ENCODE measurements at regions not wholly inside any gene's neighbourhood (a gene's known extent, or its start where the extent isn't known, plus 50 kb on each side); places are given as distances from the start of the nearest gene placed in this dataset.

DNA sequence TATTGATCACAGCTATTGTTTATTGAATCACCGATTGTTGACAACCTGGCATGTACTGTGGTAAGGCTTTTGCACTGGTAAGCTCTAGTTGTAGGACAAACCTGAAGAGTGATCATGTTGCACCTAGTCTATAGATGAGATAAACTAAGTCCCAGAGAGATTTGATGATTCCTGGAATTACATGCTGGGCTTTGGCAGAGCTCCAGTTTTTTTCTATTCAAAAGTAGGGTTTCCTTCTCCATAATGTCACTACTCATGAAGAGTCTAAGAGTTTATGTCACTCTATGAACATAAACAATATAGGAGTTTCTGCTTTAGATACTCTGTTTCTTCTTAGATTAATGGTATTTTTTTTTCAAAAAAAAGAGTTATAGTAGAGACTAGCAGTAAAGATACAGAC lies 72.0 kb downstream of the BMP4 start:
- Histone ChIP-seq H2AFZ (ENCODE audit: low read length) (no peak overlapping the region), H3K4me3 (replicated peaks in 1 of 4; ENCODE audit: control extremely low read depth in 1 of 4, insufficient read depth in 1 of 4, low read depth in 3 of 4, low read length in 4 of 4) (no peak overlapping the region), H3K27ac (ENCODE audit: insufficient read depth, low read length) (no peak overlapping the region), H3K4me1 (ENCODE audit: control insufficient read depth, extremely low read depth, insufficient read depth, low read length) (no peaks in the 10 kb centered on the region), H3K36me3 (ENCODE audit: control insufficient read depth, insufficient read depth, low read length) (no peaks in the 10 kb centered on the region), H3K27me3 (ENCODE audit: control insufficient read depth, insufficient read depth, low read length) (no peaks in the 10 kb centered on the region), H3K9ac (ENCODE audit: insufficient read depth, low read length) (no peak overlapping the region), H4K20me1 (ENCODE audit: control insufficient read depth, extremely low read depth, insufficient read depth, low read length) (no peaks in the 10 kb centered on the region), H3K9me3 (ENCODE audit: control insufficient read depth, insufficient read depth, low read depth, low read length) (no peaks in the 10 kb centered on the region), H3K4me2 (ENCODE audit: extremely low read depth, insufficient read depth, low read length) (no peak overlapping the region), H3K79me2 (ENCODE audit: control insufficient read depth, insufficient read depth, low read length) (no peaks in the 10 kb centered on the region)
- TF ChIP-seq, protein P1, sequence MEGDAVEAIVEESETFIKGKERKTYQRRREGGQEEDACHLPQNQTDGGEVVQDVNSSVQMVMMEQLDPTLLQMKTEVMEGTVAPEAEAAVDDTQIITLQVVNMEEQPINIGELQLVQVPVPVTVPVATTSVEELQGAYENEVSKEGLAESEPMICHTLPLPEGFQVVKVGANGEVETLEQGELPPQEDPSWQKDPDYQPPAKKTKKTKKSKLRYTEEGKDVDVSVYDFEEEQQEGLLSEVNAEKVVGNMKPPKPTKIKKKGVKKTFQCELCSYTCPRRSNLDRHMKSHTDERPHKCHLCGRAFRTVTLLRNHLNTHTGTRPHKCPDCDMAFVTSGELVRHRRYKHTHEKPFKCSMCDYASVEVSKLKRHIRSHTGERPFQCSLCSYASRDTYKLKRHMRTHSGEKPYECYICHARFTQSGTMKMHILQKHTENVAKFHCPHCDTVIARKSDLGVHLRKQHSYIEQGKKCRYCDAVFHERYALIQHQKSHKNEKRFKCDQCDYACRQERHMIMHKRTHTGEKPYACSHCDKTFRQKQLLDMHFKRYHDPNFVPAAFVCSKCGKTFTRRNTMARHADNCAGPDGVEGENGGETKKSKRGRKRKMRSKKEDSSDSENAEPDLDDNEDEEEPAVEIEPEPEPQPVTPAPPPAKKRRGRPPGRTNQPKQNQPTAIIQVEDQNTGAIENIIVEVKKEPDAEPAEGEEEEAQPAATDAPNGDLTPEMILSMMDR (conservative IDR thresholded peaks at IDR 0.05 in 1 of 2, IDR thresholded peaks at IDR 0.05 in 1 of 2; ENCODE audit: low read depth in 1 of 2, low read length in 2 of 2): no peak
- no peak for DNase-seq (ENCODE audit: low read depth in 2 of 2)

DNA sequence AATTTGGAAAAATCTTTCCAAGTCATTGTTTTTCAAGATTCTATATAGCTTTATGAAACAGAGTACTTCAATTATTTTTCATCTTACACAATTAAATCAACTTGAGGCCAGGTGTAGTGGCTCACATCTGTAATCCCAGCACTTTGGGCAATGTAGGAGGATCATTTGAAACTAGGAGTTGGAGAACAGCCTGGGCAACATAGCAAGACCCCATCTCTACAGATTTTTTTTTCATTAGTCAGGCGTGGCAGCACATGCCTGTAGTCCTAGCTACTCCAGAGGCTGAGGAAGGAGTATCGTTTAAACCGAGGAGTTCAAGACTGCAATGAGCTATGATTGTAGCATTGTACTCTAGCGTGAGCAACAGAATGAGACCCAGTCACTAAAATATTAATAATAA lies 72.9 kb downstream of the BMP4 start:
- no peak for DNase-seq (ENCODE audit: low read depth in 2 of 2)
- no peak overlapping the region for H3K4me2 ChIP-seq (ENCODE audit: extremely low read depth, insufficient read depth, low read length)
- H3K27ac ChIP-seq (ENCODE audit: insufficient read depth, low read length): no peak overlapping the region
- no peaks in the 10 kb centered on the region for H4K20me1 ChIP-seq (ENCODE audit: control insufficient read depth, extremely low read depth, insufficient read depth, low read length)
- no peak overlapping the region for H3K9ac ChIP-seq (ENCODE audit: insufficient read depth, low read length)
- H3K9me3 ChIP-seq (ENCODE audit: control insufficient read depth, insufficient read depth, low read depth, low read length): no peaks in the 10 kb centered on the region
- H3K27me3 ChIP-seq (ENCODE audit: control insufficient read depth, insufficient read depth, low read length): no peaks in the 10 kb centered on the region
- no peaks in the 10 kb centered on the region for H3K4me1 ChIP-seq (ENCODE audit: control insufficient read depth, extremely low read depth, insufficient read depth, low read length)
- H3K79me2 ChIP-seq (ENCODE audit: control insufficient read depth, insufficient read depth, low read length): no peaks in the 10 kb centered on the region
- no peak overlapping the region for H3K4me3 ChIP-seq (replicated peaks in 1 of 4; ENCODE audit: control extremely low read depth in 1 of 4, insufficient read depth in 1 of 4, low read depth in 3 of 4, low read length in 4 of 4)
- H3K36me3 ChIP-seq (ENCODE audit: control insufficient read depth, insufficient read depth, low read length): no peaks in the 10 kb centered on the region
- no peak overlapping the region for H2AFZ ChIP-seq (ENCODE audit: low read length)
- no peak for TF ChIP-seq EZH2 (IDR thresholded peaks at IDR 0.05; ENCODE audit: low read length, missing control alignments)
- TF ChIP-seq, protein P1 (conservative IDR thresholded peaks at IDR 0.05 in 1 of 2, IDR thresholded peaks at IDR 0.05 in 1 of 2; ENCODE audit: low read depth in 1 of 2, low read length in 2 of 2): no peak

DNA sequence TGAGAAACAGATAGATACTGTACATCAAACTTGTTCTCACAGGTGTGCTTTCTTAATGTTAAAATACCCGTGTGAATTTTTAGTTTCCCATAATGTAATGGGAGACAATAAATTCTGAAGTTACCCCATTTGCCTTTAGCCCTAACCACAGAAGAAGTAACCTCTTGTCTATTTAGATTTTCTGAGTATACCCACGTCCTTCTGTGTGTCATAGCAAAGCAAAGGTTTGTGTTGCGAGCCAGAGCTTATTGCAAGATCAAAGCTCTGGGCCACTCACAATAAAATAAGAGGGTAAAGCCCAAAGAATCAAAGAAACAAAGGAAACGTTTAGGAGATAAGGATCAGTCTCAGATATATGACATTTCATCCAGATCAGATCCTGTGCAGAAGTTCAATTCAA lies 73.9 kb downstream of the BMP4 start:
- TF ChIP-seq, protein P1 (conservative IDR thresholded peaks at IDR 0.05 in 1 of 2, IDR thresholded peaks at IDR 0.05 in 1 of 2; ENCODE audit: low read depth in 1 of 2, low read length in 2 of 2): no peak
- TF ChIP-seq EZH2 (IDR thresholded peaks at IDR 0.05; ENCODE audit: low read length, missing control alignments): no peak
- Histone ChIP-seq H3K36me3 (ENCODE audit: control insufficient read depth, insufficient read depth, low read length) (no peaks in the 10 kb centered on the region), H3K4me1 (ENCODE audit: control insufficient read depth, extremely low read depth, insufficient read depth, low read length) (no peaks in the 10 kb centered on the region), H3K9ac (ENCODE audit: insufficient read depth, low read length) (no peak overlapping the region), H3K4me2 (ENCODE audit: extremely low read depth, insufficient read depth, low read length) (no peak overlapping the region), H3K27me3 (ENCODE audit: control insufficient read depth, insufficient read depth, low read length) (no peaks in the 10 kb centered on the region), H4K20me1 (ENCODE audit: control insufficient read depth, extremely low read depth, insufficient read depth, low read length) (no peaks in the 10 kb centered on the region), H3K4me3 (replicated peaks in 1 of 4; ENCODE audit: control extremely low read depth in 1 of 4, insufficient read depth in 1 of 4, low read depth in 3 of 4, low read length in 4 of 4) (no peak overlapping the region), H2AFZ (ENCODE audit: low read length) (no peak overlapping the region), H3K79me2 (ENCODE audit: control insufficient read depth, insufficient read depth, low read length) (no peaks in the 10 kb centered on the region), H3K27ac (ENCODE audit: insufficient read depth, low read length) (no peak overlapping the region), H3K9me3 (ENCODE audit: control insufficient read depth, insufficient read depth, low read depth, low read length) (no peaks in the 10 kb centered on the region)
- no peak for DNase-seq (ENCODE audit: low read depth in 2 of 2)

Data from fibroblast of lung (primary cell).